SH-SY5Y (cell line): ENCODE measurements at regions not wholly inside any gene's neighbourhood (a gene's known extent, or its start where the extent isn't known, plus 50 kb on each side); places are given as distances from the start of the nearest gene placed in this dataset.

Experiments
- GATA2 ChIP-seq: IDR thresholded peaks from 2 replicates; pipeline ENCODE4 v1.6.1; 2011; ENCODE audit warnings: mild to moderate bottlenecking, low read depth, low read length
- GATA3 ChIP-seq: IDR thresholded peaks from 2 replicates; pipeline ENCODE4 v1.6.1; 2011; ENCODE audit warnings: low read depth, mild to moderate bottlenecking, low read length, moderate library complexity

DNA sequence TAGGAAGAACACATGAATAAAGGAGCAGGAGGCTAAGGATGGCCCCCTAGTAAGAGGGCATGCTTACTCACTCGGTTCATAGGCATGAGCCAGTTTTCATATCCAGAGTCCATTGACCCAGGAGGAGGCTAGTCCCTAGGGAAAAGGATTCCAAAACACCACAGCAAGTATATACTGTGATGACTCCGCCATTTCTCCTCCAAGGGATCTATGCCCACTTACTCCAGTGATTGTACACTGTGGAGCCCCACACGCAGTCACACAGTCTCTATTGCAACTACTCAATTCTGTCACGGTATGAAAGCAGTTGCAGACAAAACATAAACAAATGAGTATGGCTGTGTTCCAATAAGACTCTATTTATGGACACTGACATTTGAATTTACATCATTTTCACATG, 117.7 kb upstream of the ALDH1B1 start:
- TF ChIP-seq GATA2 (no peak), GATA3 (no peak)
